K562 (cell line): ENCODE measurements at regions not wholly inside any gene's neighbourhood (a gene's known extent, or its start where the extent isn't known, plus 50 kb on each side); places are given as distances from the start of the nearest gene placed in this dataset.

Experiments used
- ATAC-seq: fragments of 200-7000 bp; cut with Tn5 transposase; 3 replicates; pipeline ENCODE4 v1.9.1; 2020; ENCODE audit warnings: moderate library complexity
- BruUV-seq: library from RNA; stranded (reverse); fragments of 400-500 nt; replicated peaks from 2 replicates; lab custom pipeline; 2021; lab: Mats Ljungman, UMichigan
- CTCF ChIA-PET: fragments of 300-600 bp; formaldehyde crosslinking; extraction: SDS; loops from one replicate; lab custom pipeline; 2021; ENCODE audit warnings: low intra/inter-chr PET ratio; lab: Yijun Ruan, JAX
- POLR2A ChIA-PET: fragments of 300-600, 350-650 bp; sonication (Branson Sonifier 250); formaldehyde crosslinking; extraction: SDS; loops from one replicate; lab custom pipeline; 2021; ENCODE audit warnings: antibody characterized with exemption, inconsistent platforms; lab: Yijun Ruan, JAX
- DNase-seq, 4 experiments: peaks; one replicate each; pipeline versions ENCODE4 v3.0.0 to v3.0.0-alpha.2; 2011 to 2018; ENCODE audit warnings: low spot score in 3 of 4, mixed read lengths in 3 of 4; ENCODE audit errors: extremely low read depth in 1 of 4
- FAIRE-seq: peaks from 2 replicates; lab custom pipeline; 2011; peaks lifted over from hg19 to GRCh38; lab: Jason Lieb, UNC
- H2AFZ ChIP-seq: 2 replicates; pipeline ENCODE4 v1.6.0; 2011; ENCODE audit warnings: low read depth, low read length, control low read depth, inconsistent platforms
- H3K27ac ChIP-seq: fragments of 200-600 bp; 3 replicates; pipeline ENCODE4 v1.8.0; 2011; ENCODE audit warnings: low read depth, mild to moderate bottlenecking, control low read depth, inconsistent platforms, low read length, moderate library complexity, mixed read lengths; ENCODE audit errors: extremely low read depth
- H3K27me3 ChIP-seq, 2 experiments: fragments of 300-600 bp in 1 of 2; 2 replicates in 1 of 2; 3 replicates in 1 of 2; pipeline versions ENCODE4 v1.6.0 to v1.8.0; 2011; ENCODE audit warnings: inconsistent platforms in 2 of 2, low read length in 2 of 2, mild to moderate bottlenecking in 1 of 2, mixed read lengths in 1 of 2, moderate library complexity in 1 of 2; ENCODE audit not compliant: control insufficient read depth in 2 of 2, insufficient read depth in 2 of 2
- H3K36me3 ChIP-seq: fragments of 300-600 bp; 3 replicates; pipeline ENCODE4 v1.8.0; 2011; ENCODE audit warnings: mild to moderate bottlenecking, low read length, inconsistent platforms; ENCODE audit not compliant: control insufficient read depth, insufficient read depth
- H3K4me1 ChIP-seq, 2 experiments: fragments of 200-600 bp in 1 of 2; replicated peaks in 1 of 2; 2 replicates in 1 of 2; 3 replicates in 1 of 2; pipeline versions ENCODE4 v1.5.1 to v1.8.0; 2011; ENCODE audit warnings: inconsistent platforms in 2 of 2, low read length in 2 of 2, mild to moderate bottlenecking in 1 of 2, mixed read lengths in 1 of 2, moderate library complexity in 1 of 2; ENCODE audit not compliant: control insufficient read depth in 2 of 2, insufficient read depth in 2 of 2
- H3K4me2 ChIP-seq: 2 replicates; pipeline ENCODE4 v1.6.1; 2011; ENCODE audit warnings: low read length, control low read depth, inconsistent platforms, mixed read lengths; ENCODE audit not compliant: insufficient read depth
- H3K4me3 ChIP-seq: fragments of 200-600 bp; sonication (generic), shearing (Covaris generic); 2 replicates; pipeline ENCODE4 v1.5.1; 2016; ENCODE audit warnings: control low read depth, inconsistent platforms
- H3K79me2 ChIP-seq: fragments of 200-600 bp; 3 replicates; pipeline ENCODE4 v1.8.0; 2011; ENCODE audit warnings: low read length, inconsistent platforms; ENCODE audit not compliant: control insufficient read depth, insufficient read depth
- H3K9ac ChIP-seq, 2 experiments: 2 replicates each; pipeline versions ENCODE4 v1.6.0 to v1.6.1; 2011; ENCODE audit warnings: low read depth in 2 of 2, low read length in 2 of 2, control low read depth in 1 of 2, inconsistent platforms in 1 of 2, mild to moderate bottlenecking in 1 of 2, mixed read lengths in 1 of 2; ENCODE audit not compliant: insufficient read depth in 1 of 2
- H3K9me1 ChIP-seq: one replicate; pipeline ENCODE4 v1.6.0; 2011; ENCODE audit warnings: inconsistent platforms, mild to moderate bottlenecking, low read length, moderate library complexity; ENCODE audit not compliant: control insufficient read depth, insufficient read depth
- H3K9me3 ChIP-seq: replicated peaks from 2 replicates; pipeline ENCODE4 v1.5.1; 2011; ENCODE audit warnings: low read depth, low read length, inconsistent platforms; ENCODE audit not compliant: control insufficient read depth, insufficient read depth
- H4K20me1 ChIP-seq: replicated peaks from 2 replicates; pipeline ENCODE4 v1.6.1; 2011; ENCODE audit warnings: low read length, inconsistent platforms, mixed read lengths; ENCODE audit not compliant: control insufficient read depth, insufficient read depth
- ELF2 ChIP-seq: fragments of 250-450 bp; sonication (Bioruptor Pico); IDR thresholded peaks from 2 replicates; pipeline ENCODE4 v1.5.0; 2021; ENCODE audit warnings: mild to moderate bottlenecking
- NFE2 ChIP-seq: IDR thresholded peaks from 2 replicates; pipeline ENCODE4 v1.6.1; 2014; ENCODE audit warnings: antibody characterized with exemption, low read depth
- OTX1 ChIP-seq: fragments of 450-650 bp; formaldehyde crosslinking; IDR thresholded peaks from 2 replicates; pipeline ENCODE4 v1.4.0; 2022; ENCODE audit warnings: mild to moderate bottlenecking
- RCOR1 ChIP-seq, 2 experiments: IDR thresholded peaks; 2 replicates each; pipeline ENCODE4 v1.6.1; 2012; ENCODE audit warnings: low read depth in 2 of 2, low read length in 2 of 2, borderline replicate concordance in 1 of 2, improper control_type of control experiment in 1 of 2
- ZC3H4 ChIP-seq: sonication (generic); formaldehyde crosslinking; IDR thresholded peaks from 2 replicates; pipeline ENCODE4 v1.9.0; 2021; ENCODE audit warnings: missing genetic modification reagents, borderline replicate concordance
- ZNF263 ChIP-seq: sonication (generic); formaldehyde crosslinking; IDR thresholded peaks from 2 replicates; pipeline ENCODE4 v1.8.0; 2022; ENCODE audit warnings: mild to moderate bottlenecking, missing genetic modification reagents, borderline replicate concordance
- WGBS: fragments of 100-300 bp; shearing (Covaris generic); methylation state at CpG from one replicate; pipeline ENCODE4 v1.1.6; 2016; ENCODE audit warnings: low coverage, mixed read lengths; ENCODE audit not compliant: insufficient coverage; ENCODE audit errors: missing lambda C conversion rate; 5-methylcytosine and 5-hydroxymethylcytosine counted together
- in situ Hi-C: fragments of 300-500 bp; cut with MboI; formaldehyde crosslinking; loops from 4 replicates; pipeline ENCODE4 v1.15.0; 2018; ENCODE audit warnings: inconsistent platforms, mixed read lengths
- intact Hi-C: fragments of 100-400 bp; cut with micrococcal nuclease; formaldehyde crosslinking; loops from 2 replicates; pipeline ENCODE4 v1.14.2; 2022
- TF ChIP-seq, protein P1 (sequence below), 2 experiments: fragments of 450-650 bp; formaldehyde crosslinking in 1 of 2; IDR thresholded peaks; 2 replicates each; pipeline versions ENCODE4 v1.4.0 to v1.6.1; 2014 to 2020; ENCODE audit warnings: mild to moderate bottlenecking in 2 of 2, borderline replicate concordance in 1 of 2, low read depth in 1 of 2
- TF ChIP-seq, protein P2 (sequence below): sonication (generic); formaldehyde crosslinking; IDR thresholded peaks from 2 replicates; pipeline ENCODE4 v1.8.1; 2023; ENCODE audit warnings: missing genetic modification reagents, mild to moderate bottlenecking, borderline replicate concordance

DNA sequence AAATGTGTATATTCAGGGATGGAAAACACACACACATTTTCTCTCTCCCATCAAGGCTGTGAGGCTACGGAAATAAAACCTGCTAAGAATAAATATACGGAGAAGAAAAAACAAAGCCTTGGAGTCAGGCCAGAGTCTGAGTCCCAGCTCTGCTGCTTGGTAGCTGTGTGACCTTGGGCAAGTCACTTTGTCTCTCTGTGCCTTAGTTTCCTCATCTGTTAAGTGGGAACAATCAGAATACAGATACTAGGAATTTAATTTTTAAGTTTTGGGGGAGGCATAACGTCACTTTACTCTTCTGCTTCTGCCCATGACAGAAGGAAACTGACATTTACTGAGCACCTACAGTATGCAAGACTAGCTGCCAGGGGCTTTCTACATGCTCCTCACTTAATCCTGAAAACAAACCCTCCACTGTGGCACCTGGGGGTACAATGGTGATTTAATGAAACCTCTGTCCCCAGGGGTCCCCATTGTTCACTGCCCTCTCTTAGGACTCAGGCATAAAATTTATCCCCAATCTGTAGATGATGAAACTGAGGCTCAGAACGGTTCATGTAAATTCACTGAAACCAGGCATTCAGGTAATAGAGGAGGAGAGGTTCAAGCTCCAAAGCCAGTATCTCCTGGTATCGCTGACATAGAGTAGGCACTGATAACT is 131.9 kb upstream of the SERPIND1 start:
- in situ Hi-C loops, result no loop called here
- H3K9me3 ChIP-seq, result 0 out of 2 replicates have a peak, but pooled peaks cover 4% of the 10 kb centered on the region
- DNase-seq (no peak), ATAC-seq (no peak), FAIRE-seq (no peak)
- no peak overlapping the region for H3K4me2 ChIP-seq
- H3K9me1 ChIP-seq, result peaks cover 3% of the 10 kb centered on the region
- H2AFZ ChIP-seq, result 0 out of 2 replicates have a peak overlapping the region, but pooled peaks have one; percentile 9
- no peak overlapping the region for H3K9ac ChIP-seq
- no TSS peak for BruUV-seq
- H3K79me2 ChIP-seq, result no peaks in the 10 kb centered on the region
- no peak overlapping the region for H3K4me3 ChIP-seq
- peaks cover 35 to 49% of the 10 kb centered on the region in 2 experiments for H3K27me3 ChIP-seq
- POLR2A ChIA-PET, result interaction anchor here (0.6 to 15.5 kb wide), 7 partner anchors 7 to 28 kb away, joined by 3 to 234 read pairs (median 7); no protein-coding TSS in a partner anchor
- H4K20me1 ChIP-seq, result peaks cover 9% of the 10 kb centered on the region; the same call in 1 of the 2 replicates
- CTCF ChIA-PET, result no interaction called here
- no peaks in the 10 kb centered on the region for H3K4me1 ChIP-seq
- no peak overlapping the region for H3K27ac ChIP-seq
- H3K36me3 ChIP-seq, result no peaks in the 10 kb centered on the region
- 7% methylated on average over 5 of the region's 5 CpGs for WGBS
- intact Hi-C loops, result loop anchor here (2.0 kb wide), 1 partner anchor 27 kb away; no protein-coding TSS in a partner anchor
- TF ChIP-seq RCOR1 (IDR thresholded peaks at IDR 0.05; ENCODE audit: borderline replicate concordance in 1 of 2, low read depth in 2 of 2, low read length in 2 of 2) (peak; percentile 12 to 51; a peak in 2 of 4 replicates), ZNF263 (peak; percentile 29; the same call in 1 of the 2 replicates), ZC3H4 (CRISPR knock-in tag) (no peak), ELF2 (CRISPR knock-in tag) (no peak), OTX1 (0 out of 2 replicates have a peak, but pooled peaks have one; percentile 34), NFE2 (no peak)
- TF ChIP-seq, protein P1, sequence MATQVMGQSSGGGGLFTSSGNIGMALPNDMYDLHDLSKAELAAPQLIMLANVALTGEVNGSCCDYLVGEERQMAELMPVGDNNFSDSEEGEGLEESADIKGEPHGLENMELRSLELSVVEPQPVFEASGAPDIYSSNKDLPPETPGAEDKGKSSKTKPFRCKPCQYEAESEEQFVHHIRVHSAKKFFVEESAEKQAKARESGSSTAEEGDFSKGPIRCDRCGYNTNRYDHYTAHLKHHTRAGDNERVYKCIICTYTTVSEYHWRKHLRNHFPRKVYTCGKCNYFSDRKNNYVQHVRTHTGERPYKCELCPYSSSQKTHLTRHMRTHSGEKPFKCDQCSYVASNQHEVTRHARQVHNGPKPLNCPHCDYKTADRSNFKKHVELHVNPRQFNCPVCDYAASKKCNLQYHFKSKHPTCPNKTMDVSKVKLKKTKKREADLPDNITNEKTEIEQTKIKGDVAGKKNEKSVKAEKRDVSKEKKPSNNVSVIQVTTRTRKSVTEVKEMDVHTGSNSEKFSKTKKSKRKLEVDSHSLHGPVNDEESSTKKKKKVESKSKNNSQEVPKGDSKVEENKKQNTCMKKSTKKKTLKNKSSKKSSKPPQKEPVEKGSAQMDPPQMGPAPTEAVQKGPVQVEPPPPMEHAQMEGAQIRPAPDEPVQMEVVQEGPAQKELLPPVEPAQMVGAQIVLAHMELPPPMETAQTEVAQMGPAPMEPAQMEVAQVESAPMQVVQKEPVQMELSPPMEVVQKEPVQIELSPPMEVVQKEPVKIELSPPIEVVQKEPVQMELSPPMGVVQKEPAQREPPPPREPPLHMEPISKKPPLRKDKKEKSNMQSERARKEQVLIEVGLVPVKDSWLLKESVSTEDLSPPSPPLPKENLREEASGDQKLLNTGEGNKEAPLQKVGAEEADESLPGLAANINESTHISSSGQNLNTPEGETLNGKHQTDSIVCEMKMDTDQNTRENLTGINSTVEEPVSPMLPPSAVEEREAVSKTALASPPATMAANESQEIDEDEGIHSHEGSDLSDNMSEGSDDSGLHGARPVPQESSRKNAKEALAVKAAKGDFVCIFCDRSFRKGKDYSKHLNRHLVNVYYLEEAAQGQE (IDR thresholded peaks at IDR 0.05; ENCODE audit: borderline replicate concordance), result no peak
- TF ChIP-seq, protein P1 (CRISPR knock-in tag; IDR thresholded peaks at IDR 0.05; ENCODE audit: low read depth), result no peak
- TF ChIP-seq, protein P2, sequence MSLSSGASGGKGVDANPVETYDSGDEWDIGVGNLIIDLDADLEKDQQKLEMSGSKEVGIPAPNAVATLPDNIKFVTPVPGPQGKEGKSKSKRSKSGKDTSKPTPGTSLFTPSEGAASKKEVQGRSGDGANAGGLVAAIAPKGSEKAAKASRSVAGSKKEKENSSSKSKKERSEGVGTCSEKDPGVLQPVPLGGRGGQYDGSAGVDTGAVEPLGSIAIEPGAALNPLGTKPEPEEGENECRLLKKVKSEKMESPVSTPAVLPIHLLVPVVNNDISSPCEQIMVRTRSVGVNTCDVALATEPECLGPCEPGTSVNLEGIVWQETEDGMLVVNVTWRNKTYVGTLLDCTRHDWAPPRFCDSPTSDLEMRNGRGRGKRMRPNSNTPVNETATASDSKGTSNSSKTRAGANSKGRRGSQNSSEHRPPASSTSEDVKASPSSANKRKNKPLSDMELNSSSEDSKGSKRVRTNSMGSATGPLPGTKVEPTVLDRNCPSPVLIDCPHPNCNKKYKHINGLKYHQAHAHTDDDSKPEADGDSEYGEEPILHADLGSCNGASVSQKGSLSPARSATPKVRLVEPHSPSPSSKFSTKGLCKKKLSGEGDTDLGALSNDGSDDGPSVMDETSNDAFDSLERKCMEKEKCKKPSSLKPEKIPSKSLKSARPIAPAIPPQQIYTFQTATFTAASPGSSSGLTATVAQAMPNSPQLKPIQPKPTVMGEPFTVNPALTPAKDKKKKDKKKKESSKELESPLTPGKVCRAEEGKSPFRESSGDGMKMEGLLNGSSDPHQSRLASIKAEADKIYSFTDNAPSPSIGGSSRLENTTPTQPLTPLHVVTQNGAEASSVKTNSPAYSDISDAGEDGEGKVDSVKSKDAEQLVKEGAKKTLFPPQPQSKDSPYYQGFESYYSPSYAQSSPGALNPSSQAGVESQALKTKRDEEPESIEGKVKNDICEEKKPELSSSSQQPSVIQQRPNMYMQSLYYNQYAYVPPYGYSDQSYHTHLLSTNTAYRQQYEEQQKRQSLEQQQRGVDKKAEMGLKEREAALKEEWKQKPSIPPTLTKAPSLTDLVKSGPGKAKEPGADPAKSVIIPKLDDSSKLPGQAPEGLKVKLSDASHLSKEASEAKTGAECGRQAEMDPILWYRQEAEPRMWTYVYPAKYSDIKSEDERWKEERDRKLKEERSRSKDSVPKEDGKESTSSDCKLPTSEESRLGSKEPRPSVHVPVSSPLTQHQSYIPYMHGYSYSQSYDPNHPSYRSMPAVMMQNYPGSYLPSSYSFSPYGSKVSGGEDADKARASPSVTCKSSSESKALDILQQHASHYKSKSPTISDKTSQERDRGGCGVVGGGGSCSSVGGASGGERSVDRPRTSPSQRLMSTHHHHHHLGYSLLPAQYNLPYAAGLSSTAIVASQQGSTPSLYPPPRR, result no peak
